Testis (tissue), 2 donors: ENCODE measurements at regions not wholly inside any gene's neighbourhood (a gene's known extent, or its start where the extent isn't known, plus 50 kb on each side); places are given as distances from the start of the nearest gene placed in this dataset.

ENCODE experiments used
- POLR2A ChIP-seq: fragments of 450-650 bp; IDR thresholded peaks from one replicate; pipeline ENCODE4 v1.6.1; 2017; ENCODE audit warnings: antibody characterized with exemption, mild to moderate bottlenecking, moderate library complexity
- TF ChIP-seq, protein P1 (sequence below), 3 experiments: fragments of 450-650 bp in 2 of 3; fragments of 200-600 bp in 1 of 3; sonication (generic) in 1 of 3; IDR thresholded peaks; one replicate each; pipeline ENCODE4 v1.5.1; 2016 to 2019; ENCODE audit warnings: antibody characterized with exemption in 3 of 3, mild to moderate bottlenecking in 2 of 3, moderate library complexity in 1 of 3

DNA sequence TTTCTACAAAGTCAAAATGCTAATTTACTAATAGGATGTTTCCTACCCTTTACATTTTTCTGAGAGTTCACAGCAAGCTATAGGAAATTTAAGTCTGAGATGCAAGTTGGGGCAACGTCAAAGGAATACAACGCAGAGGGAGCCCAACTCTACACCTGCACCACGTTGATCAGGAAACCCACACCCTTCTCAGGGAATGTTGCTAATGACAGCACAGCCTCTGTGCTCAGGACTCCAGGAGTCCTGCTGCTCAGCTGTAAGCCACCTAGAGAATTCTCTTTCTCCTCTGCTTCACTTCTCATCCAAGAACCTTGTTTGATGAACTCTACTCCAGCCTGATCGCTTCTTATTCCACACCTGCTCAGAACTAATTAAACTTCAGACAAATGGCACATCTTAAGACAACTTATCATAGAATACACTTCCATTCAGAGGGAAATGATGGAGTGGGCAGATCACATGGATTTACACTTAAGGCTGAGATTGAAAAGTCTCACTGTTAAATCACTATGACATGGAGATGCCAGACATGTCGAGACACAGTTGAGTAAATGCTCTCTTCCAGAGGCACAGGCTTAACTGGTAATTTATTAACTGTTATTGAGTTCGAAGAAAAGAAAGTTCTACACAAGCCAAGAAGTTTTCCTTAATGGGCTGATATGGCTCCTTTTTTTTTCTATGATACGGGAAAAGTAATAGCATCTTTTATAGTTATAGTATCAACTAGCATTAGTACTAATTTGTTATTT lies 811.6 kb upstream of the ARGLU1 start:
- TF ChIP-seq POLR2A: no peak
- TF ChIP-seq, protein P1, sequence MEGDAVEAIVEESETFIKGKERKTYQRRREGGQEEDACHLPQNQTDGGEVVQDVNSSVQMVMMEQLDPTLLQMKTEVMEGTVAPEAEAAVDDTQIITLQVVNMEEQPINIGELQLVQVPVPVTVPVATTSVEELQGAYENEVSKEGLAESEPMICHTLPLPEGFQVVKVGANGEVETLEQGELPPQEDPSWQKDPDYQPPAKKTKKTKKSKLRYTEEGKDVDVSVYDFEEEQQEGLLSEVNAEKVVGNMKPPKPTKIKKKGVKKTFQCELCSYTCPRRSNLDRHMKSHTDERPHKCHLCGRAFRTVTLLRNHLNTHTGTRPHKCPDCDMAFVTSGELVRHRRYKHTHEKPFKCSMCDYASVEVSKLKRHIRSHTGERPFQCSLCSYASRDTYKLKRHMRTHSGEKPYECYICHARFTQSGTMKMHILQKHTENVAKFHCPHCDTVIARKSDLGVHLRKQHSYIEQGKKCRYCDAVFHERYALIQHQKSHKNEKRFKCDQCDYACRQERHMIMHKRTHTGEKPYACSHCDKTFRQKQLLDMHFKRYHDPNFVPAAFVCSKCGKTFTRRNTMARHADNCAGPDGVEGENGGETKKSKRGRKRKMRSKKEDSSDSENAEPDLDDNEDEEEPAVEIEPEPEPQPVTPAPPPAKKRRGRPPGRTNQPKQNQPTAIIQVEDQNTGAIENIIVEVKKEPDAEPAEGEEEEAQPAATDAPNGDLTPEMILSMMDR (IDR thresholded peaks at IDR 0.05): no peak
